Prostate gland (tissue), 2 donors: ENCODE measurements at regions not wholly inside any gene's neighbourhood (a gene's known extent, or its start where the extent isn't known, plus 50 kb on each side); places are given as distances from the start of the nearest gene placed in this dataset.

ENCODE experiments used
- POLR2A ChIP-seq: fragments of 450-650 bp; IDR thresholded peaks from one replicate; pipeline ENCODE4 v1.6.1; 2016; ENCODE audit warnings: antibody characterized with exemption, mild to moderate bottlenecking
- TF ChIP-seq, protein P1 (sequence below), 4 experiments: fragments of 200-600 bp in 2 of 4; fragments of 450-650 bp in 2 of 4; sonication (generic) in 2 of 4; IDR thresholded peaks; 1 replicate in 3 of 4; 2 replicates in 1 of 4; pipeline ENCODE4 v1.5.1; 2016 to 2019; ENCODE audit warnings: antibody characterized with exemption in 4 of 4, mild to moderate bottlenecking in 2 of 4, moderate library complexity in 2 of 4

DNA sequence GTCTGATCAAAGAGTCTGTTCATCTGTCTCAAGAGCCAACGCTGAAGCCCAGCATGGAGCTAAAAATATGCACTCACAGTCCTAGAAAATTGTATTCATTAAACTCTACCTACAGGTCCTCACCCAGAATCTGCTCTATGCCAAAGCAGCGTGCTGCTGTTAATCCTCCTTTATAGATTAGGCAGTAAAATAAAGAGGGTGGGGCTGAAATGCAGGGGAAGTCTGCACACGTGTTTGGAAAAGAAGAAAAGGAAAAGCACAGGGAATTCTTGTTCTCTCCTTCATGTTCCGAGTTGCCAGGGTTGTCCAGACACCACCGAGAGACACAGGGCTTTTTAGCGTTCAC is 121.4 kb upstream of the TMEM161B start:
- no peak for TF ChIP-seq POLR2A
- TF ChIP-seq, protein P1, sequence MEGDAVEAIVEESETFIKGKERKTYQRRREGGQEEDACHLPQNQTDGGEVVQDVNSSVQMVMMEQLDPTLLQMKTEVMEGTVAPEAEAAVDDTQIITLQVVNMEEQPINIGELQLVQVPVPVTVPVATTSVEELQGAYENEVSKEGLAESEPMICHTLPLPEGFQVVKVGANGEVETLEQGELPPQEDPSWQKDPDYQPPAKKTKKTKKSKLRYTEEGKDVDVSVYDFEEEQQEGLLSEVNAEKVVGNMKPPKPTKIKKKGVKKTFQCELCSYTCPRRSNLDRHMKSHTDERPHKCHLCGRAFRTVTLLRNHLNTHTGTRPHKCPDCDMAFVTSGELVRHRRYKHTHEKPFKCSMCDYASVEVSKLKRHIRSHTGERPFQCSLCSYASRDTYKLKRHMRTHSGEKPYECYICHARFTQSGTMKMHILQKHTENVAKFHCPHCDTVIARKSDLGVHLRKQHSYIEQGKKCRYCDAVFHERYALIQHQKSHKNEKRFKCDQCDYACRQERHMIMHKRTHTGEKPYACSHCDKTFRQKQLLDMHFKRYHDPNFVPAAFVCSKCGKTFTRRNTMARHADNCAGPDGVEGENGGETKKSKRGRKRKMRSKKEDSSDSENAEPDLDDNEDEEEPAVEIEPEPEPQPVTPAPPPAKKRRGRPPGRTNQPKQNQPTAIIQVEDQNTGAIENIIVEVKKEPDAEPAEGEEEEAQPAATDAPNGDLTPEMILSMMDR (IDR thresholded peaks at IDR 0.05), result no peak
